ENCODE measurements at regions not wholly inside any gene's neighbourhood (a gene's known extent, or its start where the extent isn't known, plus 50 kb on each side); places are given as distances from the start of the nearest gene placed in this dataset.

DNA sequence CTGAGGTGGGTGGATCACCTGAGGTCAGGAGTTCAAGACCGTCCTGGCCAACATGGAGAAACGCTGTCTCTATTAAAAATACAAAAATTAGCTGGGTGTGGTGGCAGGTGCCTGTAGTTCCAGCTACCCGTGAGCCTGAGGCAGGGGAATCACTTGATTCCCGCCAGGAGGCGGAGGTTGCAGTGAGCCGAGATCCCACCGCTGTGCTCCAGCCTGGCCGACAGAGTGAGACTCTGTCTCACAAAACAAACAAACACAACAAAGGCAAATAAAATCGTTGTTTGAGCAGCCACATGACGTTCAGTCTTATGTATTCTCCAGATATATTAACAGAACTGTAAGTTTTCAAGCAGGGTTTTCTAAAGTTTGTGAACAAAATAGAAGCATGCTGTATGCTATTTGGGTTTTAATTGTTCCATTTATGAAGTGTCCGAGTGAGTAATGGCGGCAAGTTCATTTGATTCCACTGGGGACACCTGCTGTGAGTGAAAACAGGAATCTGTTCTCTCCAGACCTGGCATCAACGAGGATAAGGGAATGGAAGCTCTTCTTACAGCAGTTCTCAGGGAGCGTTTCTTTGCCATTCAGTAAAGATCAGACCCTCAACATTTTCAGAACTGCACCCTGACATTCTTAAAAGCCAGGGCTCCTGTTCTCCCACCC, 122.5 kb upstream of the PITRM1 start:
- in situ Hi-C loops (cut with MboI; ENCODE audit: low sequenced_read_pairs), result no loop called here
- dilution Hi-C loops (cut with HindIII; ENCODE audit: low sequenced_read_pairs, unreplicated experiment), result no loop called here
- ChIA-PET CTCF (no interaction called here), POLR2A (ENCODE audit: unreplicated experiment) (no interaction called here)
- Histone ChIP-seq H3K4ac (ENCODE audit: low read depth, low read length) (no peak overlapping the region), H3K27ac (ENCODE audit: insufficient read depth, low read length) (no peak overlapping the region), H2AK5ac (ENCODE audit: low read depth, low read length) (no peak overlapping the region), H3K79me1 (ENCODE audit: low read depth in 1 of 2, low read length in 2 of 2) (no peaks in the 10 kb centered on the region), H2BK120ac (ENCODE audit: low read depth, low read length) (no peak overlapping the region), H4K20me1 (ENCODE audit: insufficient read depth, low read length) (no peaks in the 10 kb centered on the region), H3K4me1 (ENCODE audit: control insufficient read depth, insufficient read depth, low read length) (peaks cover 2% of the 10 kb centered on the region; the same call in 1 of the 2 replicates), H3K14ac (replicated peaks; ENCODE audit: low read depth, low read length) (no peak overlapping the region), H2BK20ac (ENCODE audit: low read depth, low read length) (no peak overlapping the region), H2BK15ac (ENCODE audit: low read depth, low read length) (no peak overlapping the region), H3K23ac (ENCODE audit: low read depth, low read length) (no peak overlapping the region), H4K91ac (ENCODE audit: insufficient read depth, low read depth, low read length) (no peak overlapping the region), H2AFZ (replicated peaks; ENCODE audit: low read length, poor library complexity) (no peak overlapping the region), H4K8ac (ENCODE audit: low read depth in 2 of 2, low read length in 2 of 2) (no peak overlapping the region), H3K4me2 (ENCODE audit: low read depth, low read length) (no peak overlapping the region), H2AK9ac (replicated peaks; ENCODE audit: low read depth, low read length, poor library complexity) (no peak overlapping the region), H3K36me3 (ENCODE audit: control insufficient read depth, insufficient read depth, low read length) (no peaks in the 10 kb centered on the region), H3K9ac (ENCODE audit: low read depth, low read length) (no peak overlapping the region), H3K4me3 (ENCODE audit: insufficient read depth, low read depth, low read length) (no peak overlapping the region), H3K56ac (ENCODE audit: extremely low read depth, insufficient read depth, low read length) (no peak overlapping the region), H2BK5ac (ENCODE audit: low read depth, low read length, poor library complexity, severe bottlenecking) (no peak overlapping the region), H3K27me3 (ENCODE audit: control insufficient read depth, insufficient read depth, low read length) (peaks cover 3% of the 10 kb centered on the region; the same call in 1 of the 2 replicates), H3K9me3 (ENCODE audit: control insufficient read depth, insufficient read depth, low read length) (no peaks in the 10 kb centered on the region; the same call in 1 of the 2 replicates), H3K9me1 (ENCODE audit: insufficient read depth, low read length) (no peaks in the 10 kb centered on the region), H3K18ac (ENCODE audit: low read depth, low read length) (no peak overlapping the region), H4K5ac (ENCODE audit: low read depth, low read length) (no peak overlapping the region)
- WGBS, 2 experiments (ENCODE audit: extremely low coverage in 2 of 2, insufficient read length in 1 of 2), result 90% methylated on average over 2 of the region's 14 CpGs; no CpG with 5 or more reads in 1 of the 2 experiments
- no peak for DNase-seq
- BruUV-seq (replicated peaks), result no TSS peak
- no peak for TF ChIP-seq POLR2A (IDR thresholded peaks at IDR 0.05; ENCODE audit: low read depth, low read length)
- TF ChIP-seq RFX5 (IDR thresholded peaks at IDR 0.05; ENCODE audit: low read depth, low read length), result no peak
- TF ChIP-seq FOS (IDR thresholded peaks at IDR 0.05; ENCODE audit: low read depth, low read length), result no peak
- TF ChIP-seq CHD1 (IDR thresholded peaks at IDR 0.05; ENCODE audit: low read depth, low read length), result no peak
- TF ChIP-seq RAD21 (IDR thresholded peaks at IDR 0.05; ENCODE audit: low read length), result no peak
- TF ChIP-seq, protein P1, sequence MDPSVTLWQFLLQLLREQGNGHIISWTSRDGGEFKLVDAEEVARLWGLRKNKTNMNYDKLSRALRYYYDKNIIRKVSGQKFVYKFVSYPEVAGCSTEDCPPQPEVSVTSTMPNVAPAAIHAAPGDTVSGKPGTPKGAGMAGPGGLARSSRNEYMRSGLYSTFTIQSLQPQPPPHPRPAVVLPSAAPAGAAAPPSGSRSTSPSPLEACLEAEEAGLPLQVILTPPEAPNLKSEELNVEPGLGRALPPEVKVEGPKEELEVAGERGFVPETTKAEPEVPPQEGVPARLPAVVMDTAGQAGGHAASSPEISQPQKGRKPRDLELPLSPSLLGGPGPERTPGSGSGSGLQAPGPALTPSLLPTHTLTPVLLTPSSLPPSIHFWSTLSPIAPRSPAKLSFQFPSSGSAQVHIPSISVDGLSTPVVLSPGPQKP (IDR thresholded peaks at IDR 0.05; ENCODE audit: borderline replicate concordance, low read depth, low read length), result no peak
- no peak for TF ChIP-seq SMC3 (IDR thresholded peaks at IDR 0.05; ENCODE audit: low read depth, low read length)
- no peak for TF ChIP-seq RCOR1 (IDR thresholded peaks at IDR 0.05; ENCODE audit: insufficient replicate concordance, low read length)
- TF ChIP-seq MAZ (IDR thresholded peaks at IDR 0.05; ENCODE audit: borderline replicate concordance, low read depth, low read length), result no peak
- TF ChIP-seq, protein P2, sequence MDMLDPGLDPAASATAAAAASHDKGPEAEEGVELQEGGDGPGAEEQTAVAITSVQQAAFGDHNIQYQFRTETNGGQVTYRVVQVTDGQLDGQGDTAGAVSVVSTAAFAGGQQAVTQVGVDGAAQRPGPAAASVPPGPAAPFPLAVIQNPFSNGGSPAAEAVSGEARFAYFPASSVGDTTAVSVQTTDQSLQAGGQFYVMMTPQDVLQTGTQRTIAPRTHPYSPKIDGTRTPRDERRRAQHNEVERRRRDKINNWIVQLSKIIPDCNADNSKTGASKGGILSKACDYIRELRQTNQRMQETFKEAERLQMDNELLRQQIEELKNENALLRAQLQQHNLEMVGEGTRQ (IDR thresholded peaks at IDR 0.05; ENCODE audit: low read depth, low read length), result no peak
- no peak for TF ChIP-seq CEBPB (IDR thresholded peaks at IDR 0.05; ENCODE audit: low read depth, low read length)
- TF ChIP-seq, protein P3, sequence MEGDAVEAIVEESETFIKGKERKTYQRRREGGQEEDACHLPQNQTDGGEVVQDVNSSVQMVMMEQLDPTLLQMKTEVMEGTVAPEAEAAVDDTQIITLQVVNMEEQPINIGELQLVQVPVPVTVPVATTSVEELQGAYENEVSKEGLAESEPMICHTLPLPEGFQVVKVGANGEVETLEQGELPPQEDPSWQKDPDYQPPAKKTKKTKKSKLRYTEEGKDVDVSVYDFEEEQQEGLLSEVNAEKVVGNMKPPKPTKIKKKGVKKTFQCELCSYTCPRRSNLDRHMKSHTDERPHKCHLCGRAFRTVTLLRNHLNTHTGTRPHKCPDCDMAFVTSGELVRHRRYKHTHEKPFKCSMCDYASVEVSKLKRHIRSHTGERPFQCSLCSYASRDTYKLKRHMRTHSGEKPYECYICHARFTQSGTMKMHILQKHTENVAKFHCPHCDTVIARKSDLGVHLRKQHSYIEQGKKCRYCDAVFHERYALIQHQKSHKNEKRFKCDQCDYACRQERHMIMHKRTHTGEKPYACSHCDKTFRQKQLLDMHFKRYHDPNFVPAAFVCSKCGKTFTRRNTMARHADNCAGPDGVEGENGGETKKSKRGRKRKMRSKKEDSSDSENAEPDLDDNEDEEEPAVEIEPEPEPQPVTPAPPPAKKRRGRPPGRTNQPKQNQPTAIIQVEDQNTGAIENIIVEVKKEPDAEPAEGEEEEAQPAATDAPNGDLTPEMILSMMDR (conservative IDR thresholded peaks at IDR 0.05; ENCODE audit: low read depth, low read length), result no peak
- no peak for TF ChIP-seq NFE2L2 (IDR thresholded peaks at IDR 0.05; ENCODE audit: low read depth, low read length)
- no peak for TF ChIP-seq MAFK (IDR thresholded peaks at IDR 0.05; ENCODE audit: low read depth, low read length)
- TF ChIP-seq MXI1 (IDR thresholded peaks at IDR 0.05; ENCODE audit: borderline replicate concordance, low read depth, low read length), result no peak
- no peak for TF ChIP-seq BHLHE40 (IDR thresholded peaks at IDR 0.05; ENCODE audit: low read depth, low read length)
- no peak for ATAC-seq (ENCODE audit: low read depth)
- intact Hi-C loops (cut with micrococcal nuclease), result no loop called here
